ENCODE measurements at regions not wholly inside any gene's neighbourhood (a gene's known extent, or its start where the extent isn't known, plus 50 kb on each side); places are given as distances from the start of the nearest gene placed in this dataset.

DNA sequence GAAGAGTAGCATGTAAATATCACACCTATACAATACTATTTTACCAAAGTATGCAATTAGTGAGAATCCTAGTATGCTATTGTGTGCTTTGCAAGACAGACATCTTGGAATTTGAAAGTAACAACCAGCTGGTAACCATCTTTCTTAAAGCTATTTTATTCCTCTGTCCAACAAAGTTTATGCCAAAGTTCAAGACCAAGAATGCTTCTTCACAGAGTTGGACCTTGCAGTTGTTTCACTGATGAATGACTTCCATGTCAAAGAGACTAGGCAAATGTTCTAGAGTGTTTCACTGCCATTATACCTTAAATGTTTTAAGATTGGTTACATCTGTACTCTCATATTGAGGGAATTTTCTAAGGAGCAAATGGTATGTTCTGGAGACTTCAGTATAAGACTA, 215.2 kb upstream of the CRIM1 start:
- Histone ChIP-seq H3K4me1 (no peaks in the 10 kb centered on the region), H3K27me3 (no peaks in the 10 kb centered on the region), H3K36me3 (no peaks in the 10 kb centered on the region), H3K4me3 (no peak overlapping the region), H3K27ac (no peak overlapping the region), H3K9me3 (no peaks in the 10 kb centered on the region)
- TF ChIP-seq, protein P1, sequence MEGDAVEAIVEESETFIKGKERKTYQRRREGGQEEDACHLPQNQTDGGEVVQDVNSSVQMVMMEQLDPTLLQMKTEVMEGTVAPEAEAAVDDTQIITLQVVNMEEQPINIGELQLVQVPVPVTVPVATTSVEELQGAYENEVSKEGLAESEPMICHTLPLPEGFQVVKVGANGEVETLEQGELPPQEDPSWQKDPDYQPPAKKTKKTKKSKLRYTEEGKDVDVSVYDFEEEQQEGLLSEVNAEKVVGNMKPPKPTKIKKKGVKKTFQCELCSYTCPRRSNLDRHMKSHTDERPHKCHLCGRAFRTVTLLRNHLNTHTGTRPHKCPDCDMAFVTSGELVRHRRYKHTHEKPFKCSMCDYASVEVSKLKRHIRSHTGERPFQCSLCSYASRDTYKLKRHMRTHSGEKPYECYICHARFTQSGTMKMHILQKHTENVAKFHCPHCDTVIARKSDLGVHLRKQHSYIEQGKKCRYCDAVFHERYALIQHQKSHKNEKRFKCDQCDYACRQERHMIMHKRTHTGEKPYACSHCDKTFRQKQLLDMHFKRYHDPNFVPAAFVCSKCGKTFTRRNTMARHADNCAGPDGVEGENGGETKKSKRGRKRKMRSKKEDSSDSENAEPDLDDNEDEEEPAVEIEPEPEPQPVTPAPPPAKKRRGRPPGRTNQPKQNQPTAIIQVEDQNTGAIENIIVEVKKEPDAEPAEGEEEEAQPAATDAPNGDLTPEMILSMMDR (IDR thresholded peaks at IDR 0.05): no peak
- intact Hi-C loops (cut with DNase I): no loop called here
- DNase-seq: no peak
- ATAC-seq: no peak

DNA sequence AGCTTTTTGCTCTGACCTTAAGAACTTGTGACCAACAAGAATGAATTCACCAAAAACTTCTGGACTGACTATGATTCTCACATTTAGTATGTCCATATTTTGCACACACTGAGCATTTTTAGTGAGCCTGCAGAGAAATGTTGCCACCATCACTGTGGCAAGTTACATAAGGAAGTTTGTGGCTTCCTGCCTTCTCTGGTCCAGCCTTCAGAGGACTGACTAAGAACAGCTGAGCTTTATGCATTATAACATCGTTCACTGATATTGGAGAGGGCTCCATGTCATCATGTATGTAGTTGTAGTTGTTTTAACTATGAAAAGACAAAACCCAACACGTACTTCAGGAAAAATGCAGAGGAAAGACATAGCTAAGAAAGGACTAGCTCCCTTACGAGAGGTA, 218.0 kb upstream of the CRIM1 start:
- no peak for DNase-seq
- TF ChIP-seq, protein P1 (IDR thresholded peaks at IDR 0.05): no peak
- H3K4me1 ChIP-seq: no peaks in the 10 kb centered on the region
- no peaks in the 10 kb centered on the region for H3K9me3 ChIP-seq
- no peak overlapping the region for H3K27ac ChIP-seq
- 78 to 79% methylated on average over 3 of the region's 3 CpGs for WGBS, 2 donors
- ATAC-seq: no peak
- no peaks in the 10 kb centered on the region for H3K36me3 ChIP-seq
- H3K27me3 ChIP-seq: no peaks in the 10 kb centered on the region
- intact Hi-C loops (cut with DNase I): no loop called here
- no peak overlapping the region for H3K4me3 ChIP-seq

DNA sequence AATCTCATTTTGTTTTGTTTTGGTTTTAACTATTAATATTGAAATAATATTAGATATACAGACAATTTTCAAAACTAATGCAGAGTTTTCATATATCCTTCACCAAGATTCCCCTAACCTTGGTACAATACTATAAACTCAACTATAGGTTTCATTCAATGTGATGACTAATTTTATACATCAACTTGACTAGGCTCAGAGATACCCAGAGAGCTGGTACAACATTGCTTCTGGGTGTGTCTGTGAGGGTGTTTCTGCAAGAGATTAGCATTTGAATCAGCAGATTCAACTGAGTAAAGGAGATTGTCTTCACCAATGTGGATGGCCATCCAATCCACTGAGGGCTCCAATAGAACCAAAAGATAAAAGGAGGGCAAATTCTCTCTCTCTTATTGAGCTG, 221.3 kb upstream of the CRIM1 start:
- no peaks in the 10 kb centered on the region for H3K27me3 ChIP-seq
- intact Hi-C loops (cut with DNase I): no loop called here
- no peaks in the 10 kb centered on the region for H3K4me1 ChIP-seq
- ATAC-seq (no peak), DNase-seq (no peak)
- TF ChIP-seq, protein P1 (IDR thresholded peaks at IDR 0.05): no peak
- H3K4me3 ChIP-seq: no peak overlapping the region
- H3K36me3 ChIP-seq: no peaks in the 10 kb centered on the region
- no peaks in the 10 kb centered on the region for H3K9me3 ChIP-seq
- H3K27ac ChIP-seq: no peak overlapping the region

DNA sequence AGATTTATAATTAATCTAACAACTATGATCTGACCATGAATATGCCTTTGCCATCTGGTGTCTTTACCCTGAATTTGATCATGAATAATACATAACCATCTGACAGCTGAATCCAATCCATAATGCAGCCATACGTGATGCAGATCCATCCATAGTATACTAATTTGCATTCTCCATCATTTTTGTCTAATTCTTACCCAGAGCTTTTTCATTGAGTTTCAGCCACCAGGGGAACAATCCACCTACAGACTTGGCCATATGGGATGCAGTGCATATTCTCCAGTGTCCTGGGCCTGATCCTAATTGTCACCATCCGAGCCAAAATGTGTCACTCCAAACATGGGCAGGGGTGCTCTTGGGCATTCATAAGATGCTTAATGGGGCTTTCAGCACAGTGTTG, 227.2 kb upstream of the CRIM1 start:
- DNase-seq (no peak), ATAC-seq (no peak)
- Histone ChIP-seq H3K27ac (no peak overlapping the region), H3K36me3 (no peaks in the 10 kb centered on the region), H3K9me3 (no peaks in the 10 kb centered on the region), H3K27me3 (no peaks in the 10 kb centered on the region), H3K4me1 (no peaks in the 10 kb centered on the region), H3K4me3 (no peak overlapping the region)
- intact Hi-C loops (cut with DNase I): no loop called here
- TF ChIP-seq, protein P1 (IDR thresholded peaks at IDR 0.05): no peak
- 93 to 95% methylated on average over 2 of the region's 2 CpGs for WGBS, 2 donors

DNA sequence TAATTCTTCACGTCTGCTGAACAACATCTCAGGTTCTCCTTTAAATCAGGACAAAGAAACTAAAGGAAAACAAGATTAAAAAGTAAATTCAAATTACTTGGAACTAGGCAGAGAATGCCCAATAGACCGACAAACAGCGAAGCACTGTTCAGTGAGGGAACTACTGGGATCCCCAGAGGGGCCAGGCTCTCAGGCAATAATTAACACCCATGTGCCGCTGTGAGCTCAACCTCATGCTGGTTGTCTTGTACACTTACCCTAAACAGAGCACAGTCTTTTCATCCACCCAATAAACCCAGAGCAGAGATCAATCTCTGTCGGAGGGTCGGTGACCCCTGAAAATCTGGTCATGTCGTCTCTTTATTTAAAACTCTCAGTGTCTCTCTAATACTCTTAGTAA, 229.9 kb upstream of the CRIM1 start:
- Histone ChIP-seq H3K4me3 (no peak overlapping the region), H3K36me3 (no peaks in the 10 kb centered on the region), H3K27me3 (peaks cover 0 to 4% (median 0%) of the 10 kb centered on the region in 7 donors), H3K9me3 (peaks cover 0 to 13% (median 0%) of the 10 kb centered on the region in 11 donors), H3K27ac (no peak overlapping the region), H3K4me1 (no peaks in the 10 kb centered on the region)
- DNase-seq (no peak), ATAC-seq (no peak)
- intact Hi-C loops (cut with DNase I): no loop called here
- 86 to 93% methylated on average over 7 of the region's 7 CpGs for WGBS, 2 donors
- TF ChIP-seq, protein P1 (IDR thresholded peaks at IDR 0.05): no peak

All from heart right ventricle (tissue), 16 donors.